ENCODE measurements at regions not wholly inside any gene's neighbourhood (a gene's known extent, or its start where the extent isn't known, plus 50 kb on each side); places are given as distances from the start of the nearest gene placed in this dataset.

GRCh38 chr6:37757381-37757780 lies 59.7 kb upstream of the MDGA1 start:
- POLR2A ChIA-PET: interaction anchor here (1.0 kb wide), 1 partner anchor 63 kb away, joined by 4 read pairs; no protein-coding TSS in a partner anchor
- ATAC-seq (no peak), DNase-seq (ENCODE audit: low read depth, low spot score) (no peak)
- Histone ChIP-seq H3K9me2 (ENCODE audit: insufficient read depth) (no peaks in the 10 kb centered on the region), H3K27me3 (ENCODE audit: insufficient read depth, low read length) (0 out of 2 replicates have a peak, but pooled peaks cover 3% of the 10 kb centered on the region), H3K79me2 (ENCODE audit: insufficient read depth, low read length) (no peaks in the 10 kb centered on the region), H3K4me2 (ENCODE audit: low read length) (no peak overlapping the region), H3K4me3 (replicated peaks in 1 of 2; ENCODE audit: low read depth in 1 of 2, low read length in 2 of 2) (no peak overlapping the region), H3K9ac (ENCODE audit: low read length) (no peak overlapping the region), H3K9me3 (ENCODE audit: control insufficient read depth in 1 of 2, insufficient read depth in 1 of 2, low read depth in 1 of 2, low read length in 2 of 2) (no peaks in the 10 kb centered on the region), H3K4me1 (ENCODE audit: control insufficient read depth in 1 of 2, insufficient read depth in 2 of 2, low read length in 2 of 2) (no peaks in the 10 kb centered on the region), H4K20me1 (ENCODE audit: insufficient read depth) (no peaks in the 10 kb centered on the region), H3K36me3 (ENCODE audit: control insufficient read depth in 1 of 2, insufficient read depth in 2 of 2, low read length in 2 of 2) (no peaks in the 10 kb centered on the region), H2AFZ (ENCODE audit: low read depth, low read length, poor library complexity, severe bottlenecking) (no peak overlapping the region), H3K27ac (ENCODE audit: low read depth, low read length) (no peak overlapping the region)
- intact Hi-C loops (cut with micrococcal nuclease): no loop called here
- CTCF ChIA-PET: no interaction called here
- no peak for TF ChIP-seq YY1 (IDR thresholded peaks at IDR 0.05; ENCODE audit: extremely low read depth, insufficient replicate concordance, low read depth, low read length)
- TF ChIP-seq ATF3 (IDR thresholded peaks at IDR 0.05): no peak
- no peak for TF ChIP-seq ZBTB33 (IDR thresholded peaks at IDR 0.05; ENCODE audit: extremely low read depth, insufficient replicate concordance, low read length)
- no peak for TF ChIP-seq MAX (IDR thresholded peaks at IDR 0.05)
- no peak for TF ChIP-seq TCF7L2 (IDR thresholded peaks at IDR 0.05; ENCODE audit: borderline replicate concordance, extremely low read depth, insufficient read depth, insufficient read length)
- no peak for TF ChIP-seq CBX3 (IDR thresholded peaks at IDR 0.05; ENCODE audit: low read depth)
- TF ChIP-seq FOSL1 (IDR thresholded peaks at IDR 0.05; ENCODE audit: low read depth): no peak
- no peak for TF ChIP-seq EZH2 (IDR thresholded peaks at IDR 0.05)
- TF ChIP-seq ZFX (IDR thresholded peaks at IDR 0.05): no peak
- no peak for TF ChIP-seq ELF1 (IDR thresholded peaks at IDR 0.05; ENCODE audit: borderline replicate concordance, low read depth)
- no peak for TF ChIP-seq EZH2phosphoT487 (IDR thresholded peaks at IDR 0.05; ENCODE audit: borderline replicate concordance)
- RAD21 ChIA-PET (ENCODE audit: low non-redundant PET in 1 of 2, low total read pairs in 2 of 2, uncharacterized antibody in 2 of 2, unreplicated experiment in 2 of 2): interaction anchor here in 1 of 2 experiments (0.6 kb wide), 1 partner anchor 15 kb away, joined by 4 read pairs; no protein-coding TSS in a partner anchor
- no TSS peak for BruUV-seq (replicated peaks)

All from HCT116 (cell line).